Hepatocyte (in vitro differentiated cells): ENCODE measurements at regions not wholly inside any gene's neighbourhood (a gene's known extent, or its start where the extent isn't known, plus 50 kb on each side); places are given as distances from the start of the nearest gene placed in this dataset.

ENCODE experiments used
- DNase-seq: peaks from one replicate; pipeline ENCODE4 v3.0.0-alpha.2; 2016; ENCODE audit warnings: low spot score
- H2AFZ ChIP-seq: fragments of 200-600 bp; sonication (generic); 2 replicates; pipeline ENCODE4 v1.6.0; 2016; ENCODE audit warnings: antibody characterized with exemption, mild to moderate bottlenecking
- H3K27ac ChIP-seq: fragments of 200-600 bp; sonication (generic); 2 replicates; pipeline ENCODE4 v1.5.1; 2016; ENCODE audit warnings: mild to moderate bottlenecking
- H3K27me3 ChIP-seq: fragments of 200-600 bp; sonication (generic); 2 replicates; pipeline ENCODE4 v1.6.1; 2016
- H3K36me3 ChIP-seq: fragments of 200-600 bp; sonication (generic); replicated peaks from 2 replicates; pipeline ENCODE4 v1.5.1; 2016; ENCODE audit warnings: low read depth; ENCODE audit not compliant: insufficient read depth
- H3K4me1 ChIP-seq: fragments of 200-600 bp; sonication (generic); 2 replicates; pipeline ENCODE4 v1.5.1; 2016; ENCODE audit warnings: mild to moderate bottlenecking, moderate library complexity; ENCODE audit not compliant: insufficient read depth
- H3K4me2 ChIP-seq: fragments of 200-600 bp; sonication (generic); 2 replicates; pipeline ENCODE4 v1.6.0; 2016
- H3K4me3 ChIP-seq: fragments of 200-600 bp; sonication (generic); 2 replicates; pipeline ENCODE4 v1.5.1; 2016; ENCODE audit warnings: mild to moderate bottlenecking
- H3K79me2 ChIP-seq: fragments of 200-600 bp; sonication (generic); 2 replicates; pipeline ENCODE4 v1.6.0; 2017; ENCODE audit warnings: mild to moderate bottlenecking
- H3K9me2 ChIP-seq: fragments of 200-600 bp; sonication (generic); replicated peaks from 2 replicates; pipeline ENCODE4 v1.6.0; 2017; ENCODE audit warnings: mild to moderate bottlenecking; ENCODE audit not compliant: insufficient read depth
- H3K9me3 ChIP-seq: fragments of 200-600 bp; sonication (generic); 2 replicates; pipeline ENCODE4 v1.5.1; 2016; ENCODE audit warnings: low read depth, mild to moderate bottlenecking
- H4K20me1 ChIP-seq: fragments of 200-600 bp; sonication (generic); 2 replicates; pipeline ENCODE4 v1.6.0; 2016; ENCODE audit warnings: mild to moderate bottlenecking; ENCODE audit not compliant: insufficient read depth, poor library complexity, severe bottlenecking
- CTCF ChIP-seq: fragments of 200-600 bp; sonication (generic); IDR thresholded peaks from 2 replicates; pipeline ENCODE4 v1.5.1; 2016; ENCODE audit warnings: antibody characterized with exemption, mild to moderate bottlenecking; ENCODE audit not compliant: poor library complexity
- EZH2 ChIP-seq: fragments of 200-600 bp; sonication (generic); IDR thresholded peaks from 2 replicates; pipeline ENCODE4 v1.6.1; 2016; ENCODE audit warnings: antibody characterized with exemption, mild to moderate bottlenecking, borderline replicate concordance
- EZH2phosphoT487 ChIP-seq: fragments of 200-600 bp; sonication (generic); IDR thresholded peaks from one replicate; pipeline ENCODE4 v1.6.1; 2018; ENCODE audit warnings: antibody characterized with exemption, mild to moderate bottlenecking, low read depth, moderate library complexity; ENCODE audit not compliant: unreplicated experiment, severe bottlenecking
- WGBS: methylation state at CpG from one replicate; pipeline ENCODE4 v1.1.6; 2016; ENCODE audit warnings: low lambda C conversion rate; ENCODE audit errors: missing lambda C conversion rate; 5-methylcytosine and 5-hydroxymethylcytosine counted together

- no peak for TF ChIP-seq CTCF
- no peak for TF ChIP-seq EZH2phosphoT487
- TF ChIP-seq EZH2, result no peak
- WGBS, result 69% methylated on average over 8 of the region's 8 CpGs
Measured at GRCh38 chr6:33882154-33882553, 78.4 kb upstream of the MLN start.

GRCh38 chr6:33880766-33881165, 77.0 kb upstream of the MLN start:
- no peaks in the 10 kb centered on the region for H3K27me3 ChIP-seq
- no peak overlapping the region for H3K27ac ChIP-seq
- no peaks in the 10 kb centered on the region for H3K9me2 ChIP-seq
- H3K4me2 ChIP-seq, result no peak overlapping the region
- H4K20me1 ChIP-seq, result no peaks in the 10 kb centered on the region
- H3K79me2 ChIP-seq, result no peaks in the 10 kb centered on the region
- peaks cover 11% of the 10 kb centered on the region for H3K4me1 ChIP-seq
- WGBS, result 81% methylated on average over 12 of the region's 12 CpGs
- no peak overlapping the region for H2AFZ ChIP-seq
- no peak for DNase-seq
- TF ChIP-seq EZH2 (no peak), EZH2phosphoT487 (no peak), CTCF (no peak)
- H3K4me3 ChIP-seq, result no peak overlapping the region
- H3K9me3 ChIP-seq, result no peaks in the 10 kb centered on the region
- no peaks in the 10 kb centered on the region for H3K36me3 ChIP-seq

More at GRCh38 chr6:33882154-33882553, 78.4 kb upstream of the MLN start:
- Histone ChIP-seq H3K79me2 (no peaks in the 10 kb centered on the region), H3K27ac (no peak overlapping the region), H3K4me3 (no peak overlapping the region), H4K20me1 (no peaks in the 10 kb centered on the region), H3K4me1 (peaks cover 22% of the 10 kb centered on the region), H3K9me3 (no peaks in the 10 kb centered on the region), H3K36me3 (no peaks in the 10 kb centered on the region), H3K4me2 (no peak overlapping the region), H3K9me2 (no peaks in the 10 kb centered on the region), H2AFZ (no peak overlapping the region), H3K27me3 (no peaks in the 10 kb centered on the region)
- DNase-seq, result peak; percentile 25

- Histone ChIP-seq H3K79me2 (no peaks in the 10 kb centered on the region), H4K20me1 (no peaks in the 10 kb centered on the region), H2AFZ (no peak overlapping the region), H3K36me3 (no peaks in the 10 kb centered on the region), H3K27me3 (no peaks in the 10 kb centered on the region), H3K9me2 (no peaks in the 10 kb centered on the region), H3K4me2 (no peak overlapping the region), H3K4me1 (peaks cover 6% of the 10 kb centered on the region), H3K27ac (no peak overlapping the region), H3K9me3 (no peaks in the 10 kb centered on the region), H3K4me3 (no peak overlapping the region)
- no peak for TF ChIP-seq EZH2phosphoT487
- TF ChIP-seq EZH2, result no peak
- TF ChIP-seq CTCF, result no peak
- DNase-seq, result no peak
- WGBS, result 87% methylated on average over 10 of the region's 10 CpGs
Measured at GRCh38 chr6:33880104-33880678, 76.4 kb upstream of the MLN start.
